A673 (cell line): ENCODE measurements at regions not wholly inside any gene's neighbourhood (a gene's known extent, or its start where the extent isn't known, plus 50 kb on each side); places are given as distances from the start of the nearest gene placed in this dataset.

Source experiments
- CTCF ChIP-seq: fragments of 300-800, 200-600 bp; sonication (generic); conservative IDR thresholded peaks from 2 replicates; pipeline ENCODE4 v1.5.1; 2017; ENCODE audit warnings: low read depth, mild to moderate bottlenecking, antibody characterized with exemption, low read length, moderate library complexity, mixed read lengths
- EZH2 ChIP-seq: fragments of 200-600 bp; sonication (generic); IDR thresholded peaks from 2 replicates; pipeline ENCODE4 v1.6.1; 2017; ENCODE audit warnings: borderline replicate concordance, low read depth, mild to moderate bottlenecking, mixed read lengths, antibody characterized with exemption, low read length; ENCODE audit not compliant: poor library complexity, severe bottlenecking

GRCh38 chr18:40984856-40985255 is 970.2 kb upstream of the PIK3C3 start:
- no peak for TF ChIP-seq CTCF
- TF ChIP-seq EZH2 = no peak
